Peyer's patch (tissue), 4 donors: ENCODE measurements at regions not wholly inside any gene's neighbourhood (a gene's known extent, or its start where the extent isn't known, plus 50 kb on each side); places are given as distances from the start of the nearest gene placed in this dataset.

Source experiments
- DNase-seq, 3 donors: peaks; one replicate each; pipeline ENCODE4 v3.0.0-alpha.2; 2017 to 2019
- H3K27ac ChIP-seq, 4 donors: fragments of 200-600 bp; sonication (generic); one replicate each; pipeline ENCODE4 v1.5.1; 2016 to 2019
- H3K27me3 ChIP-seq, 2 donors: fragments of 200-600 bp; sonication (generic); one replicate each; pipeline ENCODE4 v1.5.1; 2019
- H3K36me3 ChIP-seq, 3 donors: fragments of 200-600 bp; sonication (generic); one replicate each; pipeline ENCODE4 v1.5.1; 2016 to 2019
- H3K4me1 ChIP-seq, 4 donors: fragments of 200-600 bp; sonication (generic); one replicate each; pipeline ENCODE4 v1.5.1; 2016 to 2019
- H3K4me3 ChIP-seq, 4 donors: fragments of 200-600 bp; sonication (generic); 1 replicate in 3 of 4; 2 replicates in 1 of 4; pipeline ENCODE4 v1.5.1; 2016 to 2019; ENCODE audit warnings: mild to moderate bottlenecking in 1 of 4
- H3K9me3 ChIP-seq, 4 donors: fragments of 200-600 bp; sonication (generic); one replicate each; pipeline ENCODE4 v1.5.1; 2016 to 2019; ENCODE audit warnings: mild to moderate bottlenecking in 1 of 4
- CTCF ChIP-seq, 6 experiments: fragments of 450-650 bp in 4 of 6; fragments of 200-600 bp in 2 of 6; sonication (generic) in 1 of 6; IDR thresholded peaks; one replicate each; pipeline ENCODE4 v1.5.1; 2017 to 2019; ENCODE audit warnings: antibody characterized with exemption in 6 of 6, mild to moderate bottlenecking in 3 of 6, moderate library complexity in 1 of 6
- POLR2A ChIP-seq, 2 donors: fragments of 450-650 bp; IDR thresholded peaks; one replicate each; pipeline ENCODE4 v1.5.1; 2017; ENCODE audit warnings: antibody characterized with exemption in 2 of 2, mild to moderate bottlenecking in 2 of 2, moderate library complexity in 2 of 2

GRCh38 chr11:11755871-11756270, 85.9 kb upstream of the USP47 start:
- no peaks in the 10 kb centered on the region for H3K9me3 ChIP-seq
- H3K27ac ChIP-seq: no peak overlapping the region
- DNase-seq: no peak
- H3K4me1 ChIP-seq: no peaks in the 10 kb centered on the region
- no peak for TF ChIP-seq CTCF (IDR thresholded peaks at IDR 0.05)
- TF ChIP-seq POLR2A (IDR thresholded peaks at IDR 0.05): no peak
- H3K27me3 ChIP-seq: no peaks in the 10 kb centered on the region
- H3K36me3 ChIP-seq: no peaks in the 10 kb centered on the region
- H3K4me3 ChIP-seq: no peak overlapping the region

GRCh38 chr11:11752679-11753078, 89.1 kb upstream of the USP47 start:
- DNase-seq: no peak
- Histone ChIP-seq H3K36me3 (no peaks in the 10 kb centered on the region), H3K9me3 (no peaks in the 10 kb centered on the region), H3K27ac (no peak overlapping the region), H3K4me1 (no peaks in the 10 kb centered on the region), H3K4me3 (no peak overlapping the region), H3K27me3 (no peaks in the 10 kb centered on the region)
- no peak for TF ChIP-seq CTCF (IDR thresholded peaks at IDR 0.05)
- no peak for TF ChIP-seq POLR2A (IDR thresholded peaks at IDR 0.05)

- Histone ChIP-seq H3K27me3 (no peaks in the 10 kb centered on the region), H3K36me3 (no peaks in the 10 kb centered on the region), H3K9me3 (no peaks in the 10 kb centered on the region), H3K4me1 (no peaks in the 10 kb centered on the region), H3K4me3 (no peak overlapping the region), H3K27ac (no peak overlapping the region)
- no peak for DNase-seq
- TF ChIP-seq CTCF (IDR thresholded peaks at IDR 0.05) (no peak), POLR2A (IDR thresholded peaks at IDR 0.05) (no peak)
Measured at GRCh38 chr11:11750017-11750878, 91.5 kb upstream of the USP47 start.

- Histone ChIP-seq H3K4me3 (no peak overlapping the region), H3K27me3 (no peaks in the 10 kb centered on the region), H3K9me3 (no peaks in the 10 kb centered on the region), H3K4me1 (no peaks in the 10 kb centered on the region), H3K27ac (no peak overlapping the region), H3K36me3 (no peaks in the 10 kb centered on the region)
- DNase-seq: no peak
- TF ChIP-seq CTCF (IDR thresholded peaks at IDR 0.05) (no peak), POLR2A (IDR thresholded peaks at IDR 0.05) (no peak)
Measured at GRCh38 chr11:11748706-11749365, 92.9 kb upstream of the USP47 start.

GRCh38 chr11:11747570-11747969, 94.2 kb upstream of the USP47 start:
- no peak overlapping the region for H3K4me3 ChIP-seq

More at GRCh38 chr11:11747570-11747969, 94.2 kb upstream of the USP47 start:
- Histone ChIP-seq H3K27me3 (no peaks in the 10 kb centered on the region), H3K9me3 (no peaks in the 10 kb centered on the region), H3K36me3 (no peaks in the 10 kb centered on the region), H3K4me1 (no peaks in the 10 kb centered on the region), H3K27ac (no peak overlapping the region)
- TF ChIP-seq POLR2A (IDR thresholded peaks at IDR 0.05) (no peak), CTCF (IDR thresholded peaks at IDR 0.05) (no peak)
- no peak for DNase-seq
